ENCODE measurements at regions not wholly inside any gene's neighbourhood (a gene's known extent, or its start where the extent isn't known, plus 50 kb on each side); places are given as distances from the start of the nearest gene placed in this dataset.

GRCh38 chr15:85973584-85974347 lies 105.9 kb upstream of the AGBL1 start:
- no peak for DNase-seq (ENCODE audit: low read depth)
- TF ChIP-seq, protein P1, sequence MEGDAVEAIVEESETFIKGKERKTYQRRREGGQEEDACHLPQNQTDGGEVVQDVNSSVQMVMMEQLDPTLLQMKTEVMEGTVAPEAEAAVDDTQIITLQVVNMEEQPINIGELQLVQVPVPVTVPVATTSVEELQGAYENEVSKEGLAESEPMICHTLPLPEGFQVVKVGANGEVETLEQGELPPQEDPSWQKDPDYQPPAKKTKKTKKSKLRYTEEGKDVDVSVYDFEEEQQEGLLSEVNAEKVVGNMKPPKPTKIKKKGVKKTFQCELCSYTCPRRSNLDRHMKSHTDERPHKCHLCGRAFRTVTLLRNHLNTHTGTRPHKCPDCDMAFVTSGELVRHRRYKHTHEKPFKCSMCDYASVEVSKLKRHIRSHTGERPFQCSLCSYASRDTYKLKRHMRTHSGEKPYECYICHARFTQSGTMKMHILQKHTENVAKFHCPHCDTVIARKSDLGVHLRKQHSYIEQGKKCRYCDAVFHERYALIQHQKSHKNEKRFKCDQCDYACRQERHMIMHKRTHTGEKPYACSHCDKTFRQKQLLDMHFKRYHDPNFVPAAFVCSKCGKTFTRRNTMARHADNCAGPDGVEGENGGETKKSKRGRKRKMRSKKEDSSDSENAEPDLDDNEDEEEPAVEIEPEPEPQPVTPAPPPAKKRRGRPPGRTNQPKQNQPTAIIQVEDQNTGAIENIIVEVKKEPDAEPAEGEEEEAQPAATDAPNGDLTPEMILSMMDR (IDR thresholded peaks at IDR 0.05; ENCODE audit: insufficient read depth, low read depth, low read length, missing control alignments): no peak
- no peak overlapping the region for H3K4me3 ChIP-seq (ENCODE audit: low read depth, low read length)

DNA sequence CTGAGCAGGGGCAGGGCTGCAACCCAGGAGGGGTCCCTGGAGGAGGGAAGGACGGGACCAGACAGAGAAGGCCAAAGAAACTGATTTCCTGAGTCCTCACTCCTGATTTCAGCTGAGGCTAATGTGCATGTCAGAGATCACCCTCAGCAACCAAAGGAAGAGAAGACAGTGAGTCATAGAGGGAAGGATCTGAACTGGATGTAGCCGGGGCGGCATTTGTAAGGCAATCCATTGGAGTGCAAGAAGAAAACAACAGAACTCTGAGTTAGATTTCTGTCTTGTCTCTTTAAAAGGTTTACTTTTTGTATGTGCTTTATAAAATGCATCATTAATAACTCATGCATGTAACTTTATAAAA lies 105.3 kb upstream of the AGBL1 start:
- TF ChIP-seq, protein P1 (IDR thresholded peaks at IDR 0.05; ENCODE audit: insufficient read depth, low read depth, low read length, missing control alignments): no peak
- no peak overlapping the region for H3K4me3 ChIP-seq (ENCODE audit: low read depth, low read length)
- DNase-seq (ENCODE audit: low read depth): no peak

GRCh38 chr15:85974742-85975141 lies 104.9 kb upstream of the AGBL1 start:
- TF ChIP-seq, protein P1 (IDR thresholded peaks at IDR 0.05; ENCODE audit: insufficient read depth, low read depth, low read length, missing control alignments): no peak
- no peak overlapping the region for H3K4me3 ChIP-seq (ENCODE audit: low read depth, low read length)
- no peak for DNase-seq (ENCODE audit: low read depth)

DNA sequence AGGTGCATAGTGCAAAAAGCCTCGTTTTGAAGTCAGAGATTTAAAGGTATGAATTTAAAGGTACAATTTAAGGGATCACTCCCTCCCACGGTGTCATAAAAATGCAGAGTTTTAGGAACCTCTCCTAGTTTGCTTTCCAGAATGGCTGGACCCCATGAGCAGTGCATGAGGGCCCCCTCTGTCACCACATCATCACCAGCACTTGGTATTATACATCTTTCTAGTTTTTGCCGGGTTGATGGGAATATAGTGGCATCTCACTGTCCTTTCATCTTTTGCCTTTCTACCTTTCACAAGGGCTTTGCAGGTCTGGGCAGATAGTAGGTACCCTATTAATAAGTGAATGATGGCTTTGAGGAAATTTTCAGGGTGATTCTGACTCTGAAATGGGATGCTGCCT lies 103.6 kb upstream of the AGBL1 start:
- no peak overlapping the region for H3K4me3 ChIP-seq (ENCODE audit: low read depth, low read length)
- no peak for DNase-seq (ENCODE audit: low read depth)
- TF ChIP-seq, protein P1 (IDR thresholded peaks at IDR 0.05; ENCODE audit: insufficient read depth, low read depth, low read length, missing control alignments): no peak

DNA sequence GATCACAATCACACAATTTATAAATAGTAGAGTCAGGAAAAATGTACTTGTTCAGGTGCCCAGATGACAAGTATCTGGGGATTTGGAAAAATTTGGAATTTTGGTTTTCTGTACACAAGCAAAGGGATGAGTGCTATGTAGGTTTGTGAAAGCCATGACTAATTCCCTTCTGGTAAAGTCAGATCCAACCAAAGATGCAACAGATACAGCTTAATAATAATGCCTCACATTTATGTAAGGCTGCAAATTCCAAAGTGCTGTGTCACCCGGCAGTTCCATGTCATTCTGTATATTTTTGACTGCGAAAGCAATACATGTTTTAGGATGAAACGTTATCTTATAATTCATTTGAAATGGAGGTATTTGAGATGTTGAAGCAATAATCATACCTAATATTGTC lies 102.7 kb upstream of the AGBL1 start:
- TF ChIP-seq, protein P1 (IDR thresholded peaks at IDR 0.05; ENCODE audit: insufficient read depth, low read depth, low read length, missing control alignments): no peak
- no peak for DNase-seq (ENCODE audit: low read depth)
- H3K4me3 ChIP-seq (ENCODE audit: low read depth, low read length): no peak overlapping the region

DNA sequence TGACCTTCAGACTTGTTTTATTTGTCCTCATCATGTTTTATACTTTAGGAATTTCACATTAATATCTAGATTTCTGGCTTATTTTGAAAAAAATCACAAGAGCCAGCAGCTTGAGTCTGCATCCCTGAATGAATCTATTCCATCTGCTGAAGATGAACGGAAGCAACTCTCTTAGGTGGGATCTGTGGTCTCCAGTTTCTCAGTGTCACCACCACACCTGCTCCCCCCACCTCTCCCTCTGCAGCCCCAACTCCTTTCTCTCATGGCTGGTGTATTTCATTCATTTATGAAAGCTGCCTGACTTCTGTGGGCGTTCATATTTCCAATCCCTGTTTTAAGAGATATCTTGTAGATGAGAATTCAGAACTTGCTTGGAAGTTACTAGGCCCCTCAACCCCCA lies 102.1 kb upstream of the AGBL1 start:
- TF ChIP-seq, protein P1 (IDR thresholded peaks at IDR 0.05; ENCODE audit: insufficient read depth, low read depth, low read length, missing control alignments): no peak
- DNase-seq (ENCODE audit: low read depth): no peak
- H3K4me3 ChIP-seq (ENCODE audit: low read depth, low read length): no peak overlapping the region

DNA sequence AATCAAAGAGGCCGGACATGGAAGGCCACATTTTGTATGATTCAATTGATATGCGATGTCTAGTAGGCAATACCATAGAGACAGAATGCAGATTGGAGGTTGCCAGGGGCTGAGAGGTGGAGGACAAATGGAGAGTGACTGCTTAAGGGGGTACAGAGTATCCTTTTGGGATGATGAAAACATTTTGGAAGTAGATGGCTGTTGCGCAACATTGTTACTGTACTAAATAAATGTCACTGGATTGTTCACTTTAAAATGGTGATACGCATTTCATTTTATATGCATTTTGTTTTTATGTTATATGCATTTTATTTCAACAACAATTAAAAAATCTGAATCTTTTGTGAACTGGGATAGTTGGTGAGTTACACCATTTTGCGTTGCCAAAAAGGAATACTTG lies 99.7 kb upstream of the AGBL1 start:
- DNase-seq (ENCODE audit: low read depth): no peak
- TF ChIP-seq, protein P1 (IDR thresholded peaks at IDR 0.05; ENCODE audit: insufficient read depth, low read depth, low read length, missing control alignments): no peak

More for the DNA sequence above, 99.7 kb upstream of the AGBL1 start:
- no peak overlapping the region for H3K4me3 ChIP-seq (ENCODE audit: low read depth, low read length)
